ENCODE measurements at regions not wholly inside any gene's neighbourhood (a gene's known extent, or its start where the extent isn't known, plus 50 kb on each side); places are given as distances from the start of the nearest gene placed in this dataset.
A peak's percentile ranks its signal among the peaks of the same experiment; 100 is the strongest.
"Not testable (repeated sequence)": the region's sequence is repeated elsewhere in the genome, so short reads cannot be mapped to it uniquely, and the experiment has no call there.

DNA sequence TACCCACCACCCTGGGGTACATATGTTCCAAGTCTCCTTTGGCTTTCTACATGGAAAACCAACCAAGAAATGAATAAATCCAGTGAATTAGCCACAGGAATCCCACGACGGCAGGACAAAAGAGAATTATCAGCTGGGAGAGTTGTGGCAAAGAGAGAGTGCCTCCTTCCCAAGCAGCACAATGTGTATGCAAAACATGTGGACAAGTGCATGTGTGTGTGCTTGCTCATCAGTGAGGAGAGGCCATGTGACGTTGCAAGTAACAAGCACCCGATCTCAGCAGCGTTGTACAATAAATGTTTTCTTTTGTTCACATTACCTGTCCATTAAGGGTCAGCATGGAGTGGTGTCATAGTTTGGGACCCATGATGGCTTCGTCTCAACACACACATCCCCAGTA, 50.0 kb upstream of the EMX2 start:
- H3K4me3 ChIP-seq (ENCODE audit: low read depth, low read length): no peak overlapping the region
- TF ChIP-seq, protein P1, sequence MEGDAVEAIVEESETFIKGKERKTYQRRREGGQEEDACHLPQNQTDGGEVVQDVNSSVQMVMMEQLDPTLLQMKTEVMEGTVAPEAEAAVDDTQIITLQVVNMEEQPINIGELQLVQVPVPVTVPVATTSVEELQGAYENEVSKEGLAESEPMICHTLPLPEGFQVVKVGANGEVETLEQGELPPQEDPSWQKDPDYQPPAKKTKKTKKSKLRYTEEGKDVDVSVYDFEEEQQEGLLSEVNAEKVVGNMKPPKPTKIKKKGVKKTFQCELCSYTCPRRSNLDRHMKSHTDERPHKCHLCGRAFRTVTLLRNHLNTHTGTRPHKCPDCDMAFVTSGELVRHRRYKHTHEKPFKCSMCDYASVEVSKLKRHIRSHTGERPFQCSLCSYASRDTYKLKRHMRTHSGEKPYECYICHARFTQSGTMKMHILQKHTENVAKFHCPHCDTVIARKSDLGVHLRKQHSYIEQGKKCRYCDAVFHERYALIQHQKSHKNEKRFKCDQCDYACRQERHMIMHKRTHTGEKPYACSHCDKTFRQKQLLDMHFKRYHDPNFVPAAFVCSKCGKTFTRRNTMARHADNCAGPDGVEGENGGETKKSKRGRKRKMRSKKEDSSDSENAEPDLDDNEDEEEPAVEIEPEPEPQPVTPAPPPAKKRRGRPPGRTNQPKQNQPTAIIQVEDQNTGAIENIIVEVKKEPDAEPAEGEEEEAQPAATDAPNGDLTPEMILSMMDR (conservative IDR thresholded peaks at IDR 0.05; ENCODE audit: low read depth, low read length): no peak
- DNase-seq (ENCODE audit: low read depth): no peak

- DNase-seq (ENCODE audit: low read depth): no peak
- H3K4me3 ChIP-seq (ENCODE audit: low read depth, low read length): no peak overlapping the region
- TF ChIP-seq, protein P1 (conservative IDR thresholded peaks at IDR 0.05; ENCODE audit: low read depth, low read length): no peak
These were observed 54.5 kb upstream of the EMX2 start for GRCh38 chr10:117488004-117488403.

DNA sequence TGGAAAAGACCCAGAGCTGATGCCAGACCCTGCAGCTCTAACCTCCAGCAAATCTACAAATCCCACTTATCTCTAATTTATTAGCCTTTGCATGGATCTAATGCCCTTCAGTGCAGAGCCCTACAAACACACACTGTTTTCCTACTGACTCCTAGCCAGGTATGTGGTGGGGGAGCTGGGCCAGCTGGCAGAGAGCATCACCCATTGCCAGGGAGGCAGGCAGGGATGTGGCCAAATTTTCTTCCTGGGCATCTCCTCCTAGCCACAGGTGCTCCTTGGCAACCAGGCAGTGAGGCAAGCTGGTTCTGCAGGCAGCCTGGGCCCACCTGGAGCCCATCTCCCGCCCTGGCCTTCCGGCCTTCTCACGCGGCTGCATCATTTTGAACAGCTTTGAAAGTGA, 55.9 kb upstream of the EMX2 start:
- no peak overlapping the region for H3K4me3 ChIP-seq (ENCODE audit: low read depth, low read length)
- no peak for DNase-seq (ENCODE audit: low read depth)
- TF ChIP-seq, protein P1 (conservative IDR thresholded peaks at IDR 0.05; ENCODE audit: low read depth, low read length): no peak

- TF ChIP-seq, protein P1 (conservative IDR thresholded peaks at IDR 0.05; ENCODE audit: low read depth, low read length): no peak
- no peak for DNase-seq (ENCODE audit: low read depth)
These were observed 59.4 kb upstream of the EMX2 start for GRCh38 chr10:117483056-117483590.

DNA sequence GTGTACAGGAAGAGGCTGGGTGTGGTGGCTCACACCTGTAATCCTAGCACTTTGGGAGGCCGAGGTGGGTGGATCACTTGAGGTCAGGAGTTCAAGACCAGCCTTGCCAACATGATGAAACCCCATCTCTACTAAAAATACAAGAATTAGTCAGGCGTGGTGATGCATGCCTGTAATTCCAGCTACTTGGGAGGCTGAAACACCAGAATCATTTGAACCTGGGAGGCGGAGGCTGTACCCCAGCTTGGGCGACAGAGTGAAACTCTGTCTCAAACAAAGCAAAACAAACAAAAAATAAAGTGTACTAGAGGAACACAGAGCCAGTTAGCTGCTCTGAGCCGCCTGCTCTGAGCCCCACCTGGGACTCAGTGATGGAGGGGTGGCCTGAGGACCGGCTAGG, 61.5 kb upstream of the EMX2 start:
- H3K4me3 ChIP-seq (ENCODE audit: low read depth, low read length); DNase-seq (ENCODE audit: low read depth): not testable (repeated sequence)

More at GRCh38 chr10:117483056-117483590, 59.4 kb upstream of the EMX2 start:
- no peak overlapping the region for H3K4me3 ChIP-seq (ENCODE audit: low read depth, low read length)

GRCh38 chr10:117480097-117480496, 62.4 kb upstream of the EMX2 start:
- no peak for DNase-seq (ENCODE audit: low read depth)
- TF ChIP-seq, protein P1 (conservative IDR thresholded peaks at IDR 0.05; ENCODE audit: low read depth, low read length): peak; percentile 28
- no peak overlapping the region for H3K4me3 ChIP-seq (ENCODE audit: low read depth, low read length)

DNA sequence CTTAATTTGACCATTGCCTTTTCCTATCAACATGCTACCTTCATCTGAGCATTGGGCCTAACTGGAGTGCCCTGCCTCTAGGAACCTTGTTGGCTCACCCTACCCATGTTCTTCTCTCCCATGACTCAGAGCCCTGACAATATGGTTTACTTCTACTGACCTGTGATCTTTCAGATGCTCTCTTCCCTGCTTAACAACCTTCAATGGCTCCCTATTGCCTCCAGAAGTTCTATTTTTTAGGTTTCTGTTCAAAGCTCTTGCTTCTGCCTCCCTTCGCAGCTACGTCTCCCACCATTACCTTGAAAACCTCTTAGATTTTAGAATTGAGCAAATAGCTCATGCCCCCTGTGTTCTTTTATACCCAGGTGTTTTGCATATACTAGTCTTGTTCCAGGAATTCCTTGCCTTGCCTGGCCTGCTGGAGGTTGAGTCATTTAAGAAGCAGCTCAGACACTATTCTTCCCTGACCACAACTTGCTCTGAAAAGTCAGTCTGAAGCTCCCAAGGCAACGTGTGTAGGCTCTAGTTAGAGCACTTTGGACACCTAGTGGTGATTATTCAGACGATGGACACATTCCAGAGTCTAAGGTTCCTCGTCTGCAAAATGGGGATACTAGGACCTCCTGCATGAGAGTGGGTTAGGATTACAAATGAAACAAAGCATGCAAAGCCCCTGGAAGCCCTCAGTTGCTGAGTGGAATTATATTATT, 64.4 kb upstream of the EMX2 start:
- TF ChIP-seq, protein P1 (conservative IDR thresholded peaks at IDR 0.05; ENCODE audit: low read depth, low read length): peak; percentile 74
- peak; percentile 98 for DNase-seq (ENCODE audit: low read depth)
- H3K4me3 ChIP-seq (ENCODE audit: low read depth, low read length): no peak overlapping the region

Data from epithelial cell of proximal tubule (primary cell).